GM21529 (cell line): ENCODE measurements at regions not wholly inside any gene's neighbourhood (a gene's known extent, or its start where the extent isn't known, plus 50 kb on each side); places are given as distances from the start of the nearest gene placed in this dataset.
A peak's percentile ranks its signal among the peaks of the same experiment; 100 is the strongest.

Source experiments
- ATAC-seq: cut with Tn5 transposase; IDR thresholded peaks from one replicate; pipeline ENCODE4 v1.9.1; 2021; ENCODE audit not compliant: unreplicated experiment

DNA sequence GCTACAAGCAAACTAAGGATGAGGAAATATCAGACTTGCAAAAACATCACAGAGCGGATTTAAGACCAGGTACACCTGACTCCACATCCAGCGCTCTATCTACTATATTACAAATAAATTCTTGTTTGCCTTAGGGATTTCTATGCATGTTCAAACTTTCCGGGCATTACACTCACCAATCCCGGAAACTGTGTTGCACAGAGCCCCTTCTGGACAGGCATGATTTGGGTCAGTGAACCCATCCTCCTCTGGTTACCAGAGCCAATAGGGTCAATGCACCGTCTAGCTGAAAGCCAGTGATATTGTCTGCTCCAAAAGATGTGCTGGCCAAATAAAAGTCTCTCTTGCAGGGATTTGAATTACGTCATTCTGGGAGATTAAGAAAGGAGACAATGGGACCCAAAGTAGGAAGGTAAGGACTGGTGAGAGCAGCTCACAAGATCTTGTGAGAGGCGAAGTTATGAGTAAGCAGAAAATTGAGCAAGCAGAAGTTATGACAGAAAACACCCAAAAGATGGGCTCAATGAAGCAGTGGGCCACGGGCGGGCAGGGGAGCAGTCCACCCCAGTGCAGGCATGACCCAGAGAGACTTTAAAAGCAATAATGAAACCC, 155.8 kb upstream of the RAI14 start:
- no peak for ATAC-seq

DNA sequence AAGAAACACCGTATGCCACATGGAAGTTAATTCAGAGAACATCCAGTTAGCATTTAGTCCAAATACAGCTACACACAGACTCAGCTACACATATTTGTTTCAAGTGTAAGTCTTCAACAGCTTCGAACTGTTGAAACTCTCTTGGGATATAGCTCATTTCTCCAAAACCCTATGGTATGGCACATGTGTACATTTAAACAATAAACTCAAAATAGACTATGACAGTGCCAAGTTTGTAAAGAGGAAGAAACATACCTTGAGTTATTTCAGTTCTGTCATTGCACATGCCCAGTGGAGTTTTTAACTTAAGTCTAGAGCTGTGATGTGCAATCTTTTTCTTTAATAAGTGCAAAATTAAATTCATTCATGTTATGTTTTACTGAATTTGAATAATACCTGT, 155.1 kb upstream of the RAI14 start:
- no peak for ATAC-seq

GRCh38 chr5:34501840-34502239, 154.3 kb upstream of the RAI14 start:
- ATAC-seq: no peak

- no peak for ATAC-seq
These were observed 153.5 kb upstream of the RAI14 start for GRCh38 chr5:34502581-34502980.

- no peak for ATAC-seq
These were observed 152.5 kb upstream of the RAI14 start for GRCh38 chr5:34503379-34504253.

- no peak for ATAC-seq
These were observed 151.2 kb upstream of the RAI14 start for GRCh38 chr5:34504967-34505366.

DNA sequence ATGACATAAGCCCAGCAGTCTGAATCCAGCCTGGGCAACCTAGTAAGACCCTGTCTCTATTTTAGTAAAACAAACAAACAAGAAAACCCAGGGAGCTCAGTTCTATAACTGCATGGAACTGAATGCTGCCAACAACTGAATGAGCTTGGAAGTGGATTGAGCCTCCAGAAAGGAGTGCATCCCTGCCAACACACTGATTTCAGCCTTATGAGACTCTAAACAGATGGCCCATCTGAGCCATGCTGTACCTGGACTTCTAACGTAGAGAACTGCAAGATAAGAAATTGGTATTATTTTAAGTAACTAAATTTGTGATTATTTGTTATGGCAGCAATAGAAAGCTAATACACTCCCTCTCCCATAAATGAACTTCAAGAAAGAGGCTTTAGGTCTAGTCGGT, 150.4 kb upstream of the RAI14 start:
- ATAC-seq: no peak

DNA sequence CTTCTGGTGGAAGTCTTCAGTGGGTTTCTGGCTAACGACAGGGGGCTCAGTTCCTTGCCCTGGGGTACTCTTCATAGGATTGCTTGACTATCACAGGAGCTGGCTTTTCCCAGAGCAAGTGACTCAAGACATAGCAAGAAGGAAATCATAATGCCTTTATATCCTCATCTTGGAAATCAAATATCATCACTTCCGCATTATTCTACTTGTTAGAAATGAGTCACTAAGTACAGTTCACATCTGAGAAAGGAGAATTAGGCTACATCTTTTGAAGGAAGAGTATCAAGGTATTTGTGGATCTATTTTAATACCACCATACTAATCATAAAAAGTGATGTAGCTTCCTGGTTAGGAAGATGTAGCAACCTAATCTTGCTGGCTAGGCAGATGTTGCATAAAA, 148.2 kb upstream of the RAI14 start:
- ATAC-seq: no peak

GRCh38 chr5:34509392-34509791, 146.7 kb upstream of the RAI14 start:
- ATAC-seq: no peak

GRCh38 chr5:34510002-34510401, 146.1 kb upstream of the RAI14 start:
- no peak for ATAC-seq

DNA sequence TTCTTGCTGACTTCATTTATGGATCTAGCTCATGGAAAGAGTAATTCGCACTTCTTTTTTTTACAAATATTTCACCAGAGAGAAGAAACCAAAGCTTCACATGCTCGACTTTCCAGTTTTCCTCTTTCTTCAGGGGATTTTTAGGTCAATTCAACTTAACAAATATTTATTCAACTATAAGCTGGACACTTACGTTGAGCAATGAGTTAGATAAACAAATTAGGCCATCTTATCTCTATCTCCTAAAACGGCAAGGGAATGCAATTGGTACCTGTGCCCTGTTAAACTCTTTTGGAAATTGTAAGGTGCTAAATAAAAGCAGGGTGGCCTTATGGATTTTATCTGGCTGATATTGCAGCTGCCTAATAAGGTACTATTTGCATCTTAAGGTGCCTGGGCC, 145.1 kb upstream of the RAI14 start:
- ATAC-seq: no peak

GRCh38 chr5:34511481-34511880, 144.6 kb upstream of the RAI14 start:
- ATAC-seq: no peak

GRCh38 chr5:34511915-34512314, 144.2 kb upstream of the RAI14 start:
- no peak for ATAC-seq

- no peak for ATAC-seq
These were observed 140.0 kb upstream of the RAI14 start for GRCh38 chr5:34516166-34516565.

GRCh38 chr5:34516686-34517085, 139.4 kb upstream of the RAI14 start:
- ATAC-seq: no peak

GRCh38 chr5:34517249-34517648, 138.9 kb upstream of the RAI14 start:
- no peak for ATAC-seq

DNA sequence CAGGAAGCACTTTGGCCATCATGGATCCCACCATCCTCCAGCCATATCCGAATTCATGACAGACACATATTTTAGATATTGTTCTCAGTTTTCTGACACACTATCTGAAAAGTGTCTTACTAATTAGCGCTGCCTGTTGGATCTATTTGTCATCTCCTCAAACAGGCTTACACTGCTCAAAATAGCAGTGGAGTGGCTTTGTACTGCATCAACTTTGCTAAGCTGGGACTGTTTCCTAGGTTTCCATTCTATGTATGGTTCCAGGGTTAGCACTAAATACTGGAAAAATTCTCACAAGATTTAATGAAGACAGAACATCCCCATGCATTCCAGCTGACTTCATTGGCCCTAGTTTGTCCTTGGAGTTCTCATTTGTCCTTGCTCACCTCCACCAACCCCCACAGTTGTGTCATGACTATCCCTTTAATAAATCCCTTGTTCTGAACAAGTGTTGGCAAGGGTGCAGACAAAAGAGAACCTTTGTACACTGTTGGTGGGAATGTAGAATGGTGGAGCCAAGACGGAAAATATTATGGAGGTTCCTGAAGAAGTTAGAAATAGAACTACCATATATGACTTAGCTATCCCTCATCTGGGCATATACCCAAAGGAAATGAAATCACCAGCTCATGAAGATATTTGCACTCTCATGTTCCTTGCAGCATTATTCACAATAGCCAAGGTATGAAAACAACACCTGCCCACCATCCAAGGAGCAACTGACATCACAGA, 136.5 kb upstream of the RAI14 start:
- no peak for ATAC-seq

DNA sequence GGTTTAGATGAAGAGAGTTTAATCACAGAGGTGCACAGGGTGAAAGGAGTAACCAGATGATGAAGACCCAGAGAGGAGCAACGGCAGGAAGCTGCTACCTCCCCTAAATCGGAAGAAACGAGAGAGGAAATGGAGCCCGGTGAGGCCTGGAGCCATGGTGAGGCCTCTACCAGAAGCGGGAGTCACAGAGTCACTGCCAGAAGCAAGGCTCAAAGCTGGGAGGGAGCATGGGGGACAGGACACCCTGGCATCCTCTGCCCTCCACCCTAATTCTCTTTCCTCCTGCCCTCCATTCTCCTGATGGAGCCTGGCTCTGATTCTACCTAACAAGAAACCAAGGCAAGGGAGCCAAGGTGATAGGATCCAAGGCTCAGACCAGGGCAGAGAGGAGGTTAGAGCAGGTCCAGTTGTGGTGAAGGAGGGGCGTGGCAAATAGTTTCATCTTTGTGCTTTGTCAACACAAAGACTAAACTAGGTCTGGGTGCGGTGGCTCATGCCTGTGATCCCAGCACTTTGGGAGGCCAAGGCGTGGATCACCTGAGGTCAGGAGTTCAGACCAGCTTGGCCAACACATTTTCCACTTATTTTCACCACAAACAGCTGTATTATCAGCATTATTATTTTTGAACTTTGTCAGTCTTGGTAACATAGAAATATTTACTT, 134.4 kb upstream of the RAI14 start:
- no peak for ATAC-seq

- ATAC-seq: peak; percentile 92
These were observed 133.3 kb upstream of the RAI14 start for GRCh38 chr5:34522599-34523386.

DNA sequence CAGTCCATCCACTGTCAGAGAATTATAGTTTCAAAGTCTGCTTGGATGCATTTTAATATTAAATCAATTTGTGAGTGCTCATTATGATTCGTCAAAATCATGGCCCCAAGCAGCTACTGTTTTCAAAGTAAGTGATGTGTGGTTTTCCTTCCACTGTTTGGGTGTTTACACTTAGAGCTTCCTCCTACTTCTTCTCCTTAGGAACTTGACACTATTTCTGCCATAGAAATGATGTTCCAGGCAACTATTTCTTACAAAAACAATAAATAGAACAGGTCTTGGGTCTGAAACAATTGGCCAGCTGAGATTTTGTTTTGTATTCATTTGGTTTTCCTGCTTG, 132.8 kb upstream of the RAI14 start:
- ATAC-seq: no peak

DNA sequence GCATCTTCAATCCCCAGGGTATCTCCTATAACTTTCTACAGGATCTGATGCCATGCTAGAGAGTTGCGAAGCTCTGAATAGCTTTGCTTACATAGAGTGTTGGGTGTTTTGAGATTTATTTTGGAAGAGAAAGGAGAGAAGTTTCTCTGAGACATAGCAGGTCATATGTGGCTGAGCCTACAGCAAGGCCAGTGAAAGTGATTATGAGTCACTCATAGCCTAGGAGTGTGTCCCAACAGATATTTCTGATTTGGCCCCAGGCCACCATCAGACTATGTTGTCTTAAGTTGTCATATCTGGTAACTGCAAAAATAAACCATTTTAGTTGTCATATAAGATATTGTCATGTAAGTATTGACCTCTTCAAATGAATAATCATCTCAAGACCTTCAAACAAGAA, 132.0 kb upstream of the RAI14 start:
- no peak for ATAC-seq
